Progenitor cell of endocrine pancreas (in vitro differentiated cells): ENCODE measurements at regions not wholly inside any gene's neighbourhood (a gene's known extent, or its start where the extent isn't known, plus 50 kb on each side); places are given as distances from the start of the nearest gene placed in this dataset.
A peak's percentile ranks its signal among the peaks of the same experiment; 100 is the strongest.
"Not testable (repeated sequence)": the region's sequence is repeated elsewhere in the genome, so short reads cannot be mapped to it uniquely, and the experiment has no call there.

Experiments
- DNase-seq: peaks from one replicate; pipeline ENCODE4 v3.0.0; 2021; ENCODE audit warnings: low spot score; ENCODE audit not compliant: unreplicated experiment
- H3K27ac Mint-ChIP-seq: 2 replicates; pipeline ENCODE4 v1.8.0; 2021; ENCODE audit warnings: mild to moderate bottlenecking, moderate library complexity, mixed read lengths
- H3K27me3 Mint-ChIP-seq: 2 replicates; pipeline ENCODE4 v1.8.0; 2021; ENCODE audit warnings: mixed read lengths
- H3K36me3 Mint-ChIP-seq: 2 replicates; pipeline ENCODE4 v1.8.0; 2022; ENCODE audit warnings: mixed read lengths; ENCODE audit not compliant: insufficient read depth
- H3K4me1 Mint-ChIP-seq: 2 replicates; pipeline ENCODE4 v1.8.0; 2021; ENCODE audit warnings: low read depth, mixed read lengths
- H3K4me3 Mint-ChIP-seq: 2 replicates; pipeline ENCODE4 v1.8.0; 2021; ENCODE audit warnings: low read depth, mild to moderate bottlenecking, moderate library complexity, mixed read lengths
- H3K9me3 Mint-ChIP-seq: 2 replicates; pipeline ENCODE4 v1.8.0; 2021; ENCODE audit warnings: low read depth, mixed read lengths
- CTCF ChIP-seq: fragments of 200-600 bp; sonication (generic); IDR thresholded peaks from one replicate; pipeline ENCODE4 v1.5.0; 2021; ENCODE audit warnings: antibody characterized with exemption, mild to moderate bottlenecking; ENCODE audit not compliant: unreplicated experiment

GRCh38 chr10:5576780-5577624, 52.2 kb downstream of the CALML3 start:
- no peak for DNase-seq
- H3K4me1 Mint-ChIP-seq, result peaks cover 8% of the 10 kb centered on the region
- TF ChIP-seq CTCF, result no peak
- peaks cover 13% of the 10 kb centered on the region for H3K27me3 Mint-ChIP-seq
- H3K9me3 Mint-ChIP-seq, result peaks cover 10% of the 10 kb centered on the region
- no peak overlapping the region for H3K27ac Mint-ChIP-seq
- H3K36me3 Mint-ChIP-seq, result peaks cover 3% of the 10 kb centered on the region
- no peak overlapping the region for H3K4me3 Mint-ChIP-seq

DNA sequence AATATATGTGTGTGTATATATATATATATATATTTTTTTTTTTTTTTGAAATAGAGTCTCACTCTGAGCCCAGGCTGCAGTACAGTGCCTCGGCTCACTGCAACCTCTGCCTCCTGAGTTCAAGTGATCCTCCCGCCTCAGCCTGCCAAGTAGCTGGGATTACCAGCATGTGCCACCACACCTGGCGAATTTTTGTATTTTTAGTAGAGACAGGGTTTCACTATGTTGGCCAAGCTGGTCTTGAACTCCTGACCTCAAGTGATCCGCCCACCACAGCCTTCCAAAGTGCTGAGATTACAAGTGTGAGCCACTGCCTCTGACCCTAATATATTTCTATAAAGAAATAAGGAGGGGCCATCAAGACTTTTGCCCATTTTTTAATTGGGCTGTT, 55.3 kb downstream of the CALML3 start:
- not testable (repeated sequence) for H3K27ac Mint-ChIP-seq, H3K36me3 Mint-ChIP-seq, H3K27me3 Mint-ChIP-seq, DNase-seq, H3K4me3 Mint-ChIP-seq
- Mint-ChIP-seq H3K9me3 (peaks cover 10% of the 10 kb centered on the region), H3K4me1 (peaks cover 12% of the 10 kb centered on the region)

GRCh38 chr10:5581670-5582566, 57.2 kb downstream of the CALML3 start:
- DNase-seq, result no peak
- TF ChIP-seq CTCF, result no peak
- no peaks in the 10 kb centered on the region for H3K27me3 Mint-ChIP-seq
- H3K36me3 Mint-ChIP-seq, result peaks cover 3% of the 10 kb centered on the region
- H3K4me1 Mint-ChIP-seq, result peaks cover 24% of the 10 kb centered on the region
- H3K4me3 Mint-ChIP-seq, result no peak overlapping the region
- peaks cover 10% of the 10 kb centered on the region for H3K9me3 Mint-ChIP-seq
- H3K27ac Mint-ChIP-seq, result no peak overlapping the region

- Mint-ChIP-seq H3K9me3 (peaks cover 10% of the 10 kb centered on the region), H3K27me3 (no peaks in the 10 kb centered on the region), H3K4me1 (peaks cover 29% of the 10 kb centered on the region), H3K4me3 (no peak overlapping the region), H3K36me3 (peaks cover 3% of the 10 kb centered on the region), H3K27ac (no peak overlapping the region)
- DNase-seq, result no peak
- TF ChIP-seq CTCF, result no peak
These were observed 58.0 kb downstream of the CALML3 start for GRCh38 chr10:5582736-5583135.

GRCh38 chr10:5583525-5584175, 58.9 kb downstream of the CALML3 start:
- peaks cover 3% of the 10 kb centered on the region for H3K36me3 Mint-ChIP-seq
- peak overlapping the region; percentile 87 for H3K27ac Mint-ChIP-seq
- H3K9me3 Mint-ChIP-seq, result peaks cover 10% of the 10 kb centered on the region
- no peaks in the 10 kb centered on the region for H3K27me3 Mint-ChIP-seq
- no peak for DNase-seq
- no peak for TF ChIP-seq CTCF
- H3K4me3 Mint-ChIP-seq, result no peak overlapping the region
- H3K4me1 Mint-ChIP-seq, result peaks cover 29% of the 10 kb centered on the region
